Muscle layer of duodenum (tissue), 2 donors: ENCODE measurements at regions not wholly inside any gene's neighbourhood (a gene's known extent, or its start where the extent isn't known, plus 50 kb on each side); places are given as distances from the start of the nearest gene placed in this dataset.

Experiments
- H3K27ac ChIP-seq: one replicate; pipeline ENCODE4 v1.7.0; 2013; ENCODE audit warnings: mild to moderate bottlenecking, low read length
- H3K27me3 ChIP-seq: one replicate; pipeline ENCODE4 v1.7.0; 2013; ENCODE audit warnings: low read depth, mild to moderate bottlenecking, control low read depth, low read length
- H3K36me3 ChIP-seq, 2 donors: one replicate each; pipeline ENCODE4 v1.7.0; 2013; ENCODE audit warnings: low read length in 2 of 2, control low read depth in 1 of 2, mild to moderate bottlenecking in 1 of 2; ENCODE audit not compliant: insufficient read depth in 2 of 2, control insufficient read depth in 1 of 2
- H3K4me1 ChIP-seq, 2 donors: one replicate each; pipeline ENCODE4 v1.7.0; 2013; ENCODE audit warnings: low read length in 2 of 2, mild to moderate bottlenecking in 2 of 2, control low read depth in 1 of 2, moderate library complexity in 1 of 2; ENCODE audit not compliant: insufficient read depth in 2 of 2, control insufficient read depth in 1 of 2
- H3K4me3 ChIP-seq, 2 donors: one replicate each; pipeline ENCODE4 v1.7.0; 2013; ENCODE audit warnings: low read length in 2 of 2, low read depth in 1 of 2, mild to moderate bottlenecking in 1 of 2
- H3K9me3 ChIP-seq, 2 donors: one replicate each; pipeline ENCODE4 v1.7.0; 2013; ENCODE audit warnings: low read length in 2 of 2, control low read depth in 1 of 2, mild to moderate bottlenecking in 1 of 2; ENCODE audit not compliant: control insufficient read depth in 1 of 2
- donor health status: healthy.

- Histone ChIP-seq H3K9me3 (no peaks in the 10 kb centered on the region), H3K27ac (no peak overlapping the region), H3K4me3 (no peak overlapping the region), H3K4me1 (peaks cover 10 to 52% of the 10 kb centered on the region in 2 donors), H3K36me3 (no peaks in the 10 kb centered on the region), H3K27me3 (no peaks in the 10 kb centered on the region)
Measured at GRCh38 chr6:41452763-41453162, 93.4 kb upstream of the FOXP4 start.

- Histone ChIP-seq H3K4me1 (peaks cover 10 to 52% of the 10 kb centered on the region in 2 donors), H3K27me3 (no peaks in the 10 kb centered on the region), H3K36me3 (no peaks in the 10 kb centered on the region), H3K4me3 (no peak overlapping the region), H3K9me3 (no peaks in the 10 kb centered on the region), H3K27ac (no peak overlapping the region)
Measured at GRCh38 chr6:41453244-41453643, 92.9 kb upstream of the FOXP4 start.

- H3K9me3 ChIP-seq = no peaks in the 10 kb centered on the region
- H3K36me3 ChIP-seq = no peaks in the 10 kb centered on the region
- no peaks in the 10 kb centered on the region for H3K27me3 ChIP-seq
- H3K4me3 ChIP-seq = no peak overlapping the region
- peaks cover 6 to 48% of the 10 kb centered on the region in 2 donors for H3K4me1 ChIP-seq
- no peak overlapping the region for H3K27ac ChIP-seq
Measured at GRCh38 chr6:41454189-41454789, 91.9 kb upstream of the FOXP4 start.

GRCh38 chr6:41455410-41455809, 90.8 kb upstream of the FOXP4 start:
- no peaks in the 10 kb centered on the region for H3K36me3 ChIP-seq
- no peak overlapping the region for H3K4me3 ChIP-seq
- H3K27me3 ChIP-seq = no peaks in the 10 kb centered on the region
- no peaks in the 10 kb centered on the region for H3K9me3 ChIP-seq
- H3K4me1 ChIP-seq = peaks cover 5 to 38% of the 10 kb centered on the region in 2 donors
- no peak overlapping the region for H3K27ac ChIP-seq

GRCh38 chr6:41455818-41456217, 90.4 kb upstream of the FOXP4 start:
- H3K36me3 ChIP-seq = no peaks in the 10 kb centered on the region
- no peaks in the 10 kb centered on the region for H3K9me3 ChIP-seq
- H3K4me1 ChIP-seq = peaks cover 5 to 34% of the 10 kb centered on the region in 2 donors
- H3K27ac ChIP-seq = no peak overlapping the region
- no peak overlapping the region for H3K4me3 ChIP-seq
- no peaks in the 10 kb centered on the region for H3K27me3 ChIP-seq

- Histone ChIP-seq H3K9me3 (no peaks in the 10 kb centered on the region), H3K36me3 (no peaks in the 10 kb centered on the region), H3K27ac (no peak overlapping the region), H3K4me3 (no peak overlapping the region), H3K27me3 (no peaks in the 10 kb centered on the region), H3K4me1 (peaks cover 0 to 20% of the 10 kb centered on the region in 2 donors)
Measured at GRCh38 chr6:41457303-41457670, 88.9 kb upstream of the FOXP4 start.

GRCh38 chr6:41459738-41460137, 86.4 kb upstream of the FOXP4 start:
- Histone ChIP-seq H3K9me3 (no peaks in the 10 kb centered on the region), H3K27me3 (no peaks in the 10 kb centered on the region), H3K4me1 (peaks cover 0 to 15% of the 10 kb centered on the region in 2 donors), H3K27ac (no peak overlapping the region), H3K4me3 (no peak overlapping the region), H3K36me3 (no peaks in the 10 kb centered on the region)

GRCh38 chr6:41460742-41461336, 85.3 kb upstream of the FOXP4 start:
- H3K9me3 ChIP-seq = no peaks in the 10 kb centered on the region
- H3K27me3 ChIP-seq = no peaks in the 10 kb centered on the region
- no peak overlapping the region for H3K4me3 ChIP-seq
- H3K36me3 ChIP-seq = no peaks in the 10 kb centered on the region
- H3K4me1 ChIP-seq = peaks cover 0 to 9% of the 10 kb centered on the region in 2 donors
- no peak overlapping the region for H3K27ac ChIP-seq

- Histone ChIP-seq H3K9me3 (no peaks in the 10 kb centered on the region), H3K27me3 (no peaks in the 10 kb centered on the region), H3K4me1 (peaks cover 0 to under 1% of the 10 kb centered on the region in 2 donors), H3K36me3 (no peaks in the 10 kb centered on the region), H3K4me3 (no peak overlapping the region), H3K27ac (no peak overlapping the region)
Measured at GRCh38 chr6:41462033-41462432, 84.1 kb upstream of the FOXP4 start.

- H3K36me3 ChIP-seq = no peaks in the 10 kb centered on the region
- no peak overlapping the region for H3K4me3 ChIP-seq
- no peaks in the 10 kb centered on the region for H3K9me3 ChIP-seq
- no peak overlapping the region for H3K27ac ChIP-seq
- H3K27me3 ChIP-seq = no peaks in the 10 kb centered on the region
- H3K4me1 ChIP-seq = no peaks in the 10 kb centered on the region
Measured at GRCh38 chr6:41463062-41463930, 82.9 kb upstream of the FOXP4 start.

- no peaks in the 10 kb centered on the region for H3K27me3 ChIP-seq
Measured at GRCh38 chr6:41464019-41464418, 82.2 kb upstream of the FOXP4 start.

More at GRCh38 chr6:41464019-41464418, 82.2 kb upstream of the FOXP4 start:
- no peak overlapping the region for H3K27ac ChIP-seq
- H3K4me3 ChIP-seq = no peak overlapping the region
- no peaks in the 10 kb centered on the region for H3K9me3 ChIP-seq
- no peaks in the 10 kb centered on the region for H3K36me3 ChIP-seq
- H3K4me1 ChIP-seq = no peaks in the 10 kb centered on the region
